A549 (cell line): ENCODE measurements at regions not wholly inside any gene's neighbourhood (a gene's known extent, or its start where the extent isn't known, plus 50 kb on each side); places are given as distances from the start of the nearest gene placed in this dataset.

Experiments
- CEBPB ChIP-seq, 2 experiments: fragments of >200 bp in 1 of 2; sonication (Bioruptor Twin) in 1 of 2; formaldehyde crosslinking in 1 of 2; IDR thresholded peaks; 2 replicates each; pipeline ENCODE4 v1.6.1; 2012 to 2016
- E2F6 ChIP-seq: IDR thresholded peaks from 2 replicates; pipeline ENCODE4 v1.6.1; 2012; ENCODE audit warnings: low read depth, borderline replicate concordance
- EP300 ChIP-seq, 2 experiments: fragments of >200 bp; sonication (Bioruptor Twin); formaldehyde crosslinking; IDR thresholded peaks; 2 replicates in 1 of 2; 3 replicates in 1 of 2; pipeline ENCODE4 v1.6.1; 2016 to 2017
- KDM5A ChIP-seq: fragments of 200-600 bp; sonication (generic); IDR thresholded peaks from 2 replicates; pipeline ENCODE4 v1.6.1; 2016; ENCODE audit warnings: antibody characterized with exemption, mild to moderate bottlenecking
- MAX ChIP-seq: IDR thresholded peaks from 2 replicates; pipeline ENCODE4 v1.6.1; 2012
- MYC ChIP-seq: IDR thresholded peaks from 2 replicates; pipeline ENCODE4 v1.6.1; 2012; ENCODE audit warnings: mild to moderate bottlenecking, inconsistent platforms, low read length, improper control_type of control experiment, borderline replicate concordance
- POLR2A ChIP-seq: IDR thresholded peaks from 2 replicates; pipeline ENCODE4 v1.6.1; 2012; ENCODE audit warnings: mild to moderate bottlenecking, low read length
- REST ChIP-seq: fragments of 200-600 bp; sonication (generic); IDR thresholded peaks from 2 replicates; pipeline ENCODE4 v1.6.1; 2016; ENCODE audit warnings: antibody characterized with exemption, mild to moderate bottlenecking, moderate library complexity
- RNF2 ChIP-seq: fragments of 200-600 bp; sonication (generic); IDR thresholded peaks from 2 replicates; pipeline ENCODE4 v1.6.1; 2016; ENCODE audit warnings: low read depth, mild to moderate bottlenecking, antibody characterized with exemption, moderate library complexity, borderline replicate concordance
- SREBF2 ChIP-seq: fragments of 450-650 bp; IDR thresholded peaks from 2 replicates; pipeline ENCODE4 v1.6.1; 2014; ENCODE audit warnings: mild to moderate bottlenecking, moderate library complexity
- TF ChIP-seq, protein P1 (sequence below): fragments of >200 bp; sonication (Bioruptor Twin); formaldehyde crosslinking; IDR thresholded peaks from 3 replicates; pipeline ENCODE4 v1.5.1; 2016
- TF ChIP-seq, protein P2 (sequence below): fragments of 450-650 bp; IDR thresholded peaks from 2 replicates; pipeline ENCODE4 v1.6.1; 2014; ENCODE audit warnings: antibody characterized with exemption

GRCh38 chr7:12107381-12107780 lies 103.7 kb upstream of the TMEM106B start:
- TF ChIP-seq, protein P1, sequence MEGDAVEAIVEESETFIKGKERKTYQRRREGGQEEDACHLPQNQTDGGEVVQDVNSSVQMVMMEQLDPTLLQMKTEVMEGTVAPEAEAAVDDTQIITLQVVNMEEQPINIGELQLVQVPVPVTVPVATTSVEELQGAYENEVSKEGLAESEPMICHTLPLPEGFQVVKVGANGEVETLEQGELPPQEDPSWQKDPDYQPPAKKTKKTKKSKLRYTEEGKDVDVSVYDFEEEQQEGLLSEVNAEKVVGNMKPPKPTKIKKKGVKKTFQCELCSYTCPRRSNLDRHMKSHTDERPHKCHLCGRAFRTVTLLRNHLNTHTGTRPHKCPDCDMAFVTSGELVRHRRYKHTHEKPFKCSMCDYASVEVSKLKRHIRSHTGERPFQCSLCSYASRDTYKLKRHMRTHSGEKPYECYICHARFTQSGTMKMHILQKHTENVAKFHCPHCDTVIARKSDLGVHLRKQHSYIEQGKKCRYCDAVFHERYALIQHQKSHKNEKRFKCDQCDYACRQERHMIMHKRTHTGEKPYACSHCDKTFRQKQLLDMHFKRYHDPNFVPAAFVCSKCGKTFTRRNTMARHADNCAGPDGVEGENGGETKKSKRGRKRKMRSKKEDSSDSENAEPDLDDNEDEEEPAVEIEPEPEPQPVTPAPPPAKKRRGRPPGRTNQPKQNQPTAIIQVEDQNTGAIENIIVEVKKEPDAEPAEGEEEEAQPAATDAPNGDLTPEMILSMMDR, result no peak
- TF ChIP-seq SREBF2, result no peak
- no peak for TF ChIP-seq POLR2A
- no peak for TF ChIP-seq CEBPB (IDR thresholded peaks at IDR 0.05)
- no peak for TF ChIP-seq REST
- TF ChIP-seq EP300 (IDR thresholded peaks at IDR 0.05), result no peak
- no peak for TF ChIP-seq RNF2
- no peak for TF ChIP-seq MAX
- no peak for TF ChIP-seq E2F6
- no peak for TF ChIP-seq KDM5A
- TF ChIP-seq MYC, result no peak
- TF ChIP-seq, protein P2, sequence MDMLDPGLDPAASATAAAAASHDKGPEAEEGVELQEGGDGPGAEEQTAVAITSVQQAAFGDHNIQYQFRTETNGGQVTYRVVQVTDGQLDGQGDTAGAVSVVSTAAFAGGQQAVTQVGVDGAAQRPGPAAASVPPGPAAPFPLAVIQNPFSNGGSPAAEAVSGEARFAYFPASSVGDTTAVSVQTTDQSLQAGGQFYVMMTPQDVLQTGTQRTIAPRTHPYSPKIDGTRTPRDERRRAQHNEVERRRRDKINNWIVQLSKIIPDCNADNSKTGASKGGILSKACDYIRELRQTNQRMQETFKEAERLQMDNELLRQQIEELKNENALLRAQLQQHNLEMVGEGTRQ, result no peak
